Testis (tissue), 2 donors: ENCODE measurements at regions not wholly inside any gene's neighbourhood (a gene's known extent, or its start where the extent isn't known, plus 50 kb on each side); places are given as distances from the start of the nearest gene placed in this dataset.

Experiments used
- small RNA-seq, 2 donors: library from RNA; depleted of rRNA; stranded (forward); fragments of <200 nt; gene quantifications; one replicate each; pipeline ENCODE3, GENCODE V24; 2016

Small RNAs in the stretch of these regions (small RNA-seq; reads per million reads assigned to genes)
- 0 reads per million in 2 donors for gene AC139792.3
